DOHH2 (cell line): ENCODE measurements at regions not wholly inside any gene's neighbourhood (a gene's known extent, or its start where the extent isn't known, plus 50 kb on each side); places are given as distances from the start of the nearest gene placed in this dataset.

ENCODE experiments used
- H3F3A ChIP-seq: fragments of 200-600 bp; sonication (generic), shearing (Covaris generic); 2 replicates; pipeline ENCODE4 v1.6.0; 2016; ENCODE audit warnings: antibody characterized with exemption, mild to moderate bottlenecking; ENCODE audit not compliant: control insufficient read depth, insufficient read depth
- H3K27ac ChIP-seq: fragments of 200-600 bp; sonication (generic); 2 replicates; pipeline ENCODE4 v1.5.1; 2014; ENCODE audit warnings: low read depth, mild to moderate bottlenecking, low read length, moderate library complexity
- H3K27me3 ChIP-seq: fragments of 200-600 bp; sonication (generic); 2 replicates; pipeline ENCODE4 v1.6.1; 2014; ENCODE audit warnings: mild to moderate bottlenecking, low read length, mixed read lengths; ENCODE audit not compliant: control insufficient read depth
- H3K36me3 ChIP-seq: fragments of 200-600 bp; sonication (generic); 2 replicates; pipeline ENCODE4 v1.6.1; 2014; ENCODE audit warnings: mild to moderate bottlenecking, low read length, moderate library complexity, mixed read lengths; ENCODE audit not compliant: control insufficient read depth
- H3K4me1 ChIP-seq: fragments of 200-600 bp; sonication (generic); 2 replicates; pipeline ENCODE4 v1.6.1; 2014; ENCODE audit warnings: mild to moderate bottlenecking, low read length, mixed read lengths; ENCODE audit not compliant: control insufficient read depth
- H3K4me2 ChIP-seq: fragments of 200-600 bp; sonication (generic); 2 replicates; pipeline ENCODE4 v1.6.0; 2014; ENCODE audit warnings: mild to moderate bottlenecking, low read length, moderate library complexity
- H3K4me3 ChIP-seq: fragments of 200-600 bp; sonication (generic); 2 replicates; pipeline ENCODE4 v1.5.1; 2014; ENCODE audit warnings: mild to moderate bottlenecking, low read length, mixed read lengths
- H3K79me2 ChIP-seq: fragments of 200-600 bp; sonication (generic); 2 replicates; pipeline ENCODE4 v1.6.1; 2014; ENCODE audit warnings: mild to moderate bottlenecking, low read length, mixed read lengths; ENCODE audit not compliant: control insufficient read depth
- H3K9me2 ChIP-seq: fragments of 200-600 bp; sonication (generic); replicated peaks from 2 replicates; pipeline ENCODE4 v1.6.1; 2014; ENCODE audit warnings: mild to moderate bottlenecking, low read length, mixed read lengths; ENCODE audit not compliant: control insufficient read depth
- H3K9me3 ChIP-seq: fragments of 200-600 bp; sonication (generic); 2 replicates; pipeline ENCODE4 v1.6.1; 2014; ENCODE audit warnings: antibody characterized with exemption, low read length, mixed read lengths; ENCODE audit not compliant: control insufficient read depth, insufficient read depth
- H4K20me1 ChIP-seq: fragments of 200-600 bp; sonication (generic); 2 replicates; pipeline ENCODE4 v1.6.0; 2014; ENCODE audit warnings: low read depth, mild to moderate bottlenecking, antibody characterized with exemption, low read length, moderate library complexity; ENCODE audit not compliant: control insufficient read depth, insufficient read depth
- EZH2phosphoT487 ChIP-seq: fragments of 200-600 bp; sonication (generic); IDR thresholded peaks from 2 replicates; pipeline ENCODE4 v1.6.1; 2017; ENCODE audit warnings: borderline replicate concordance, mild to moderate bottlenecking, antibody characterized with exemption, low read length, moderate library complexity, mixed read lengths
- TF ChIP-seq, protein P1 (sequence below): fragments of 200-600 bp; sonication (generic); IDR thresholded peaks from one replicate; pipeline ENCODE4 v1.5.1; 2014; ENCODE audit warnings: antibody characterized with exemption, mild to moderate bottlenecking, low read depth, low read length; ENCODE audit not compliant: poor library complexity, severe bottlenecking

DNA sequence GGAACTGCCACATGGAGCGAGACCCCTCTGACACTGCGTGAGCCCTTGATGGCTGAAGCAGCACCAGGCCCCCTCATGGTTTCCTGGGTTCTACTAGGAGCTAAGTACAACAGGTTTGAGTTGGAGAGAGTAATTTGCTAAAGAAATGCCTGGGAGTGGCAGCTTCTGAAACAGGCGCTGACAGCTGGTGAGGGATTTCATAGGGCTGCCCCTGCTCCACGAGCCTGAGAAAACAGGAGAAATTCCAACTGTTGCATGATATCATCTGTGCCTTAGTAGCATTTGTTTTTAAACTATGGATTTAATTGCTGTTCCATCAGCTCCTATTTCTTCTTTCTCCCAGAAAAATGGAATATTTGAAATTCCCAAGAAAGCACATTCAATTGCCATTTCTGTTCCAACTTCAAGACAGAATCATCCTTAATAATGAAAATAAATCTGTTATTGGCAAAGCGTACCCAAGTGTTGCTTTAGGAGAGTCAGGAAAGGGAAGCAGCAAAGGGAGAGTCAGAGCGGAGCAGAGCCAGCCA lies 78.8 kb upstream of the ANKFN1 start:
- H3F3A ChIP-seq = no peaks in the 10 kb centered on the region
- no peaks in the 10 kb centered on the region for H3K27me3 ChIP-seq
- no peaks in the 10 kb centered on the region for H3K9me2 ChIP-seq
- H3K79me2 ChIP-seq = no peaks in the 10 kb centered on the region
- no peak overlapping the region for H3K4me2 ChIP-seq
- H3K4me1 ChIP-seq = no peaks in the 10 kb centered on the region
- no peak overlapping the region for H3K4me3 ChIP-seq
- no peaks in the 10 kb centered on the region for H3K36me3 ChIP-seq
- TF ChIP-seq, protein P1, sequence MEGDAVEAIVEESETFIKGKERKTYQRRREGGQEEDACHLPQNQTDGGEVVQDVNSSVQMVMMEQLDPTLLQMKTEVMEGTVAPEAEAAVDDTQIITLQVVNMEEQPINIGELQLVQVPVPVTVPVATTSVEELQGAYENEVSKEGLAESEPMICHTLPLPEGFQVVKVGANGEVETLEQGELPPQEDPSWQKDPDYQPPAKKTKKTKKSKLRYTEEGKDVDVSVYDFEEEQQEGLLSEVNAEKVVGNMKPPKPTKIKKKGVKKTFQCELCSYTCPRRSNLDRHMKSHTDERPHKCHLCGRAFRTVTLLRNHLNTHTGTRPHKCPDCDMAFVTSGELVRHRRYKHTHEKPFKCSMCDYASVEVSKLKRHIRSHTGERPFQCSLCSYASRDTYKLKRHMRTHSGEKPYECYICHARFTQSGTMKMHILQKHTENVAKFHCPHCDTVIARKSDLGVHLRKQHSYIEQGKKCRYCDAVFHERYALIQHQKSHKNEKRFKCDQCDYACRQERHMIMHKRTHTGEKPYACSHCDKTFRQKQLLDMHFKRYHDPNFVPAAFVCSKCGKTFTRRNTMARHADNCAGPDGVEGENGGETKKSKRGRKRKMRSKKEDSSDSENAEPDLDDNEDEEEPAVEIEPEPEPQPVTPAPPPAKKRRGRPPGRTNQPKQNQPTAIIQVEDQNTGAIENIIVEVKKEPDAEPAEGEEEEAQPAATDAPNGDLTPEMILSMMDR = no peak
- no peak for TF ChIP-seq EZH2phosphoT487
- no peaks in the 10 kb centered on the region for H3K9me3 ChIP-seq
- H4K20me1 ChIP-seq = no peaks in the 10 kb centered on the region
- H3K27ac ChIP-seq = no peak overlapping the region

DNA sequence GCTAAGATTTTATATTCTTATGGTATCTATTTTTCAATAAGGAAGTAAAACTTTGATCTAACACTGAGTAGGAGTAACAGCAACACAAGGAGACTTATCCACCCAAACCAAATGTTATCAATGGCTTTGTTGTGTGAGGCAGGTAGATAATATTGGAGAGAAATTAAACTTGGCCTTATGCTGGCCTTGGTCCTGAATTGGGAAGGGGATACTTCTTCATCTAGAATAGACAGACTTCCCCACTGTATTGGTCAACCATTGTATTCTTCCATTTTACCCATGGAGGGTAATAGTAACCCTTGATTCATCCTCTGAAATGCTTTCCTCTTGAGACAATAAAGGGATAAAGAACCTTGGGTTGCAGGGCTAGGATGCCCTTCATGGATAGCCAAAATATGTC lies 76.3 kb upstream of the ANKFN1 start:
- H3K27ac ChIP-seq = no peak overlapping the region
- H4K20me1 ChIP-seq = no peaks in the 10 kb centered on the region
- no peaks in the 10 kb centered on the region for H3K36me3 ChIP-seq
- no peak overlapping the region for H3K4me3 ChIP-seq
- no peaks in the 10 kb centered on the region for H3K79me2 ChIP-seq
- H3F3A ChIP-seq = no peaks in the 10 kb centered on the region
- H3K9me2 ChIP-seq = no peaks in the 10 kb centered on the region
- H3K27me3 ChIP-seq = no peaks in the 10 kb centered on the region
- H3K9me3 ChIP-seq = no peaks in the 10 kb centered on the region
- no peak overlapping the region for H3K4me2 ChIP-seq
- H3K4me1 ChIP-seq = no peaks in the 10 kb centered on the region
- TF ChIP-seq, protein P1 = no peak
- TF ChIP-seq EZH2phosphoT487 = no peak

DNA sequence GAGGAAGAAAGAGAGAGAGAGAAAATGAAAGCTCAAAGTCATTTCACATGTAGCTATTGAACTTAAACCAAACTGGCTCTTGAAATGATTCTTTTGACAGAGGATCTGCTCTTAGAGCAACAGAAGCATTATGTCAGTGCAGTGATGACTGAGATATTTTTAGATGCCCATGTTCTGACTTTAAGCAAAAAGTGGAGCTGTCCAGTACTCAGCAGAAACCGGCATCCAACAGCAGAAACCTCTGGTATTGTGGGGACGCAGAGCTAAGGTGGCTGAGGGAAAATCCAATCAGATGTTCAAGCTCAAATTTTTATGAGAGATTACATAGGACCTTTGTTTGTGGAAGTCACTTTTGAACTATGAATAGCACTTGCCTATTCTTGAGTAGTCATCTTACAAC lies 69.8 kb upstream of the ANKFN1 start:
- Histone ChIP-seq H3K9me2 (no peaks in the 10 kb centered on the region), H3K4me3 (no peak overlapping the region), H3K4me1 (no peaks in the 10 kb centered on the region), H3K79me2 (no peaks in the 10 kb centered on the region), H3K4me2 (no peak overlapping the region), H3K36me3 (no peaks in the 10 kb centered on the region), H3K27me3 (no peaks in the 10 kb centered on the region), H3K9me3 (no peaks in the 10 kb centered on the region), H3K27ac (no peak overlapping the region), H3F3A (no peaks in the 10 kb centered on the region), H4K20me1 (no peaks in the 10 kb centered on the region)
- no peak for TF ChIP-seq EZH2phosphoT487
- TF ChIP-seq, protein P1 = no peak
